WTC11 (cell line): ENCODE measurements at regions not wholly inside any gene's neighbourhood (a gene's known extent, or its start where the extent isn't known, plus 50 kb on each side); places are given as distances from the start of the nearest gene placed in this dataset.

Source experiments
- ATAC-seq: fragments of 200-7000 bp; cut with Tn5 transposase; 2 replicates; pipeline ENCODE4 v1.10.0; 2021; ENCODE audit warnings: mild to moderate bottlenecking, moderate library complexity
- CTCF ChIA-PET: fragments of 300-600 bp; sonication (Branson Sonifier 250); formaldehyde crosslinking; loops from one replicate; lab custom pipeline; 2021; ENCODE audit warnings: antibody characterized with exemption; lab: Charles Lee
- POLR2A ChIA-PET: fragments of 350-600 bp; sonication (Branson Sonifier 250); formaldehyde crosslinking; loops from one replicate; lab custom pipeline; 2021; ENCODE audit warnings: antibody characterized with exemption; lab: Charles Lee
- DNase-seq: peaks from one replicate; pipeline ENCODE4 v3.0.0; 2021; ENCODE audit warnings: low spot score
- H3K27ac Mint-ChIP-seq: 2 replicates; pipeline ENCODE4 v1.8.0; 2021; ENCODE audit warnings: mixed read lengths
- H3K27me3 Mint-ChIP-seq: 2 replicates; pipeline ENCODE4 v1.8.0; 2021; ENCODE audit warnings: low read depth, mild to moderate bottlenecking, moderate library complexity, mixed read lengths
- H3K36me3 Mint-ChIP-seq: 2 replicates; pipeline ENCODE4 v1.8.0; 2021; ENCODE audit warnings: mixed read lengths
- H3K4me1 Mint-ChIP-seq: 2 replicates; pipeline ENCODE4 v1.8.0; 2022; ENCODE audit warnings: mixed read lengths
- H3K4me3 Mint-ChIP-seq: 2 replicates; pipeline ENCODE4 v1.8.0; 2021; ENCODE audit warnings: mild to moderate bottlenecking, moderate library complexity, mixed read lengths
- H3K9me3 Mint-ChIP-seq: 2 replicates; pipeline ENCODE4 v1.8.0; 2021; ENCODE audit warnings: mixed read lengths
- ATF1 ChIP-seq: sonication (generic); formaldehyde crosslinking; IDR thresholded peaks from 2 replicates; pipeline ENCODE4 v1.8.1; 2023; ENCODE audit warnings: mild to moderate bottlenecking, moderate library complexity, missing genetic modification reagents
- ESRRA ChIP-seq: sonication (generic); formaldehyde crosslinking; IDR thresholded peaks from 2 replicates; pipeline ENCODE4 v1.8.1; 2022; ENCODE audit warnings: mild to moderate bottlenecking, missing genetic modification reagents, borderline replicate concordance
- FOXJ3 ChIP-seq: sonication (generic); formaldehyde crosslinking; IDR thresholded peaks from 2 replicates; pipeline ENCODE4 v1.9.0; 2021; ENCODE audit warnings: missing genetic modification reagents, mild to moderate bottlenecking, borderline replicate concordance
- JAZF1 ChIP-seq: fragments of 250-450 bp; sonication (Bioruptor Pico); IDR thresholded peaks from 2 replicates; pipeline ENCODE4 v1.9.0; 2021; ENCODE audit warnings: moderate library complexity, mild to moderate bottlenecking, inconsistent platforms
- MXD4 ChIP-seq: fragments of 250-450 bp; sonication (Bioruptor Pico); IDR thresholded peaks from 2 replicates; pipeline ENCODE4 v1.8.0; 2021; ENCODE audit warnings: mild to moderate bottlenecking, moderate library complexity, borderline replicate concordance
- ZNF121 ChIP-seq: sonication (generic); formaldehyde crosslinking; IDR thresholded peaks from 2 replicates; pipeline ENCODE4 v1.8.0; 2023; ENCODE audit warnings: missing genetic modification reagents
- ZNF232 ChIP-seq: sonication (generic); formaldehyde crosslinking; IDR thresholded peaks from 2 replicates; pipeline ENCODE4 v1.8.0; 2022; ENCODE audit warnings: mild to moderate bottlenecking, missing genetic modification reagents
- ZNF396 ChIP-seq: fragments of 250-450 bp; sonication (Bioruptor Pico); IDR thresholded peaks from 2 replicates; pipeline ENCODE4 v1.8.0; 2021; ENCODE audit warnings: mild to moderate bottlenecking, moderate library complexity, borderline replicate concordance
- TF ChIP-seq, protein P1 (sequence below): fragments of 250-450 bp; sonication (Bioruptor Pico); IDR thresholded peaks from 2 replicates; pipeline ENCODE4 v1.9.0; 2021; ENCODE audit warnings: mild to moderate bottlenecking, borderline replicate concordance
- TF ChIP-seq, protein P2 (sequence below): fragments of 250-450 bp; sonication (Bioruptor Pico); IDR thresholded peaks from 2 replicates; pipeline ENCODE4 v1.9.0; 2021; ENCODE audit warnings: mild to moderate bottlenecking
- TF ChIP-seq, protein P3 (sequence below): sonication (generic); formaldehyde crosslinking; conservative IDR thresholded peaks from 2 replicates; pipeline ENCODE4 v1.8.1; 2022; ENCODE audit warnings: mild to moderate bottlenecking, missing genetic modification reagents
- TF ChIP-seq, protein P4 (sequence below): fragments of 250-450 bp; sonication (Bioruptor Pico); conservative IDR thresholded peaks from 2 replicates; pipeline ENCODE4 v1.9.0; 2021; ENCODE audit warnings: mild to moderate bottlenecking
- TF ChIP-seq, protein P5 (sequence below): sonication (generic); formaldehyde crosslinking; IDR thresholded peaks from 2 replicates; pipeline ENCODE4 v1.8.0; 2023; ENCODE audit warnings: mild to moderate bottlenecking, missing genetic modification reagents
- TF ChIP-seq, protein P6 (sequence below): sonication (generic); formaldehyde crosslinking; IDR thresholded peaks from 2 replicates; pipeline ENCODE4 v1.8.0; 2022; ENCODE audit warnings: mild to moderate bottlenecking, missing genetic modification reagents
- TF ChIP-seq, protein P7 (sequence below): sonication (generic); formaldehyde crosslinking; IDR thresholded peaks from 2 replicates; pipeline ENCODE4 v1.8.1; 2022; ENCODE audit warnings: missing genetic modification reagents, borderline replicate concordance
- TF ChIP-seq, protein P8 (sequence below): sonication (generic); formaldehyde crosslinking; IDR thresholded peaks from 2 replicates; pipeline ENCODE4 v1.8.0; 2022; ENCODE audit warnings: mild to moderate bottlenecking, missing genetic modification reagents

DNA sequence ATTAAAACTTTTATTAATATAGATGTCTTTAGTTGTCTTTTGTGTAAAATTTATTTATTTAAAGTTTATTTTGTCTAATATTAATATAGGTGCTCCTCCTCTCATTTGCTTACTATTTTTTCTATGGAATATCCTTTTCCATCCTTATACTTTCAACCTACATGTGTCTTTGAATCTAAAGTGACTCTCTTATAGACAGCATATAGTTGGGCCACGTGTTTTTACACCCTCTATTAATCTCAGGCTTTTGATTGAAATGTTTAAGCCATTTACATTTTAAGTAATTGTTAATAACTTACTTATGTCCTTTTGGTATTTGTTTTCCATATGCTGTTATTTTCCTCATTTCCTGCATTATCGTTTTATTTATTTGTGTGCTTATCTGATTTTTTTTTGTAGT is 74.4 kb upstream of the LRFN5 start (continued):
- TF ChIP-seq, protein P1, sequence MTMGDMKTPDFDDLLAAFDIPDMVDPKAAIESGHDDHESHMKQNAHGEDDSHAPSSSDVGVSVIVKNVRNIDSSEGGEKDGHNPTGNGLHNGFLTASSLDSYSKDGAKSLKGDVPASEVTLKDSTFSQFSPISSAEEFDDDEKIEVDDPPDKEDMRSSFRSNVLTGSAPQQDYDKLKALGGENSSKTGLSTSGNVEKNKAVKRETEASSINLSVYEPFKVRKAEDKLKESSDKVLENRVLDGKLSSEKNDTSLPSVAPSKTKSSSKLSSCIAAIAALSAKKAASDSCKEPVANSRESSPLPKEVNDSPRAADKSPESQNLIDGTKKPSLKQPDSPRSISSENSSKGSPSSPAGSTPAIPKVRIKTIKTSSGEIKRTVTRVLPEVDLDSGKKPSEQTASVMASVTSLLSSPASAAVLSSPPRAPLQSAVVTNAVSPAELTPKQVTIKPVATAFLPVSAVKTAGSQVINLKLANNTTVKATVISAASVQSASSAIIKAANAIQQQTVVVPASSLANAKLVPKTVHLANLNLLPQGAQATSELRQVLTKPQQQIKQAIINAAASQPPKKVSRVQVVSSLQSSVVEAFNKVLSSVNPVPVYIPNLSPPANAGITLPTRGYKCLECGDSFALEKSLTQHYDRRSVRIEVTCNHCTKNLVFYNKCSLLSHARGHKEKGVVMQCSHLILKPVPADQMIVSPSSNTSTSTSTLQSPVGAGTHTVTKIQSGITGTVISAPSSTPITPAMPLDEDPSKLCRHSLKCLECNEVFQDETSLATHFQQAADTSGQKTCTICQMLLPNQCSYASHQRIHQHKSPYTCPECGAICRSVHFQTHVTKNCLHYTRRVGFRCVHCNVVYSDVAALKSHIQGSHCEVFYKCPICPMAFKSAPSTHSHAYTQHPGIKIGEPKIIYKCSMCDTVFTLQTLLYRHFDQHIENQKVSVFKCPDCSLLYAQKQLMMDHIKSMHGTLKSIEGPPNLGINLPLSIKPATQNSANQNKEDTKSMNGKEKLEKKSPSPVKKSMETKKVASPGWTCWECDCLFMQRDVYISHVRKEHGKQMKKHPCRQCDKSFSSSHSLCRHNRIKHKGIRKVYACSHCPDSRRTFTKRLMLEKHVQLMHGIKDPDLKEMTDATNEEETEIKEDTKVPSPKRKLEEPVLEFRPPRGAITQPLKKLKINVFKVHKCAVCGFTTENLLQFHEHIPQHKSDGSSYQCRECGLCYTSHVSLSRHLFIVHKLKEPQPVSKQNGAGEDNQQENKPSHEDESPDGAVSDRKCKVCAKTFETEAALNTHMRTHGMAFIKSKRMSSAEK (CRISPR knock-in tag) = no peak
- TF ChIP-seq, protein P2, sequence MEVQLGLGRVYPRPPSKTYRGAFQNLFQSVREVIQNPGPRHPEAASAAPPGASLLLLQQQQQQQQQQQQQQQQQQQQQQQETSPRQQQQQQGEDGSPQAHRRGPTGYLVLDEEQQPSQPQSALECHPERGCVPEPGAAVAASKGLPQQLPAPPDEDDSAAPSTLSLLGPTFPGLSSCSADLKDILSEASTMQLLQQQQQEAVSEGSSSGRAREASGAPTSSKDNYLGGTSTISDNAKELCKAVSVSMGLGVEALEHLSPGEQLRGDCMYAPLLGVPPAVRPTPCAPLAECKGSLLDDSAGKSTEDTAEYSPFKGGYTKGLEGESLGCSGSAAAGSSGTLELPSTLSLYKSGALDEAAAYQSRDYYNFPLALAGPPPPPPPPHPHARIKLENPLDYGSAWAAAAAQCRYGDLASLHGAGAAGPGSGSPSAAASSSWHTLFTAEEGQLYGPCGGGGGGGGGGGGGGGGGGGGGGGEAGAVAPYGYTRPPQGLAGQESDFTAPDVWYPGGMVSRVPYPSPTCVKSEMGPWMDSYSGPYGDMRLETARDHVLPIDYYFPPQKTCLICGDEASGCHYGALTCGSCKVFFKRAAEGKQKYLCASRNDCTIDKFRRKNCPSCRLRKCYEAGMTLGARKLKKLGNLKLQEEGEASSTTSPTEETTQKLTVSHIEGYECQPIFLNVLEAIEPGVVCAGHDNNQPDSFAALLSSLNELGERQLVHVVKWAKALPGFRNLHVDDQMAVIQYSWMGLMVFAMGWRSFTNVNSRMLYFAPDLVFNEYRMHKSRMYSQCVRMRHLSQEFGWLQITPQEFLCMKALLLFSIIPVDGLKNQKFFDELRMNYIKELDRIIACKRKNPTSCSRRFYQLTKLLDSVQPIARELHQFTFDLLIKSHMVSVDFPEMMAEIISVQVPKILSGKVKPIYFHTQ (CRISPR knock-in tag) = no peak
- TF ChIP-seq, protein P3, sequence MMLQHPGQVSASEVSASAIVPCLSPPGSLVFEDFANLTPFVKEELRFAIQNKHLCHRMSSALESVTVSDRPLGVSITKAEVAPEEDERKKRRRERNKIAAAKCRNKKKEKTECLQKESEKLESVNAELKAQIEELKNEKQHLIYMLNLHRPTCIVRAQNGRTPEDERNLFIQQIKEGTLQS (CRISPR knock-in tag) = no peak
- TF ChIP-seq ATF1 (CRISPR knock-in tag) (no peak), ZNF232 (no peak)

DNA sequence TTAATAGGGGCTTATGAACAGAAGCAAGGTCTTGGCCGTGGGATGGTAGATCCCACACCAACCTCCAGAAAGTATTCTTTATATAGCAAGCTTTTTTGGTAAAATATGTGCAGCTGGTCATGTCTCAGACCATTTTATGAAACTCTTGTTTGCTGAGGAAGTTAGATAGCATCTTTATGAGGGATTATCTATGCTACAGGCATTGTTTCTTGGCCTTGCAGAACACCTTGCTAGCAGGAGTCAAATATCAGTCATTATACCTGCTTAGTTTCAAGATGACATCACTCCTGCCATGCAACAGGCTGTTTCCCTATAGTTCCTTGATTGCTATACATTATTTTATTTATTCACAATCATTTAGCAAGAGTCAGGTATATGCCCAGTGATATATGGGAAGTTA is 84.8 kb upstream of the LRFN5 start:
- Mint-ChIP-seq H3K4me1 (peaks cover 53% of the 10 kb centered on the region), H3K9me3 (peaks cover 29% of the 10 kb centered on the region)
- TF ChIP-seq ZNF396 (CRISPR knock-in tag) (no peak), ESRRA (CRISPR knock-in tag) (no peak), JAZF1 (CRISPR knock-in tag) (no peak), MXD4 (CRISPR knock-in tag) (no peak), ZNF121 (no peak), FOXJ3 (CRISPR knock-in tag) (no peak)
- TF ChIP-seq, protein P4, sequence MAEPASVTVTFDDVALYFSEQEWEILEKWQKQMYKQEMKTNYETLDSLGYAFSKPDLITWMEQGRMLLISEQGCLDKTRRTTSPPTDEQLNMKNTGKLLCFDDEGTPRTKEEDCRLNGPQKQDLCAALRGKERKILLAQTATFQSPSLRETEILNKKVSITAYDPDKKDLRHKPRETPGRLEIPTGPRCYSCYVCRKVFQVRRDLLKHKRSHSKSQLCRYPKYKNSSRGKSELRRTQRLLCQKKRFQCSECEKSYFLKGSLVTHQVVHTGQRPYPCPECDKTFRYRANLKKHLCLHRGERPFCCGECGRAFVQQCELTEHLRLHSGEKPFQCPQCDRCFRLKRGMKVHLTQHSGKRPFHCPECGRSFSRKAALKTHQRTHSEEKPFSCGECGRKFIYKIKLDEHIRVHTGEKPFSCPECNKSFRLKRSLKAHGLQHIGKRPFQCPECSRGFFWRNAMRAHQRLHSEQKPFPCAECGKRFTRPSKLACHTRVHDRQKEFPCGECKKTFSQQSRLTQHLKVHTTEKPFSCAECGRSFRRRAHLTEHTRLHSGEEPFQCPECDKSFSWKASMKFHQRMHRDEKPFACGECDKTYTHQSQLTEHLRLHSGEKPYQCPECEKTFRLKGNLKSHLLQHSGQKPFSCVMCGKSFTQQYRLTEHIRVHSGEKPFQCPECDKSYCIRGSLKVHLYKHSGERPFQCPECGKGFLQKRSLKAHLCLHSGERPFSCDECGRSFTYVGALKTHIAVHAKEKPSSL (CRISPR knock-in tag) = no peak
- TF ChIP-seq, protein P5, sequence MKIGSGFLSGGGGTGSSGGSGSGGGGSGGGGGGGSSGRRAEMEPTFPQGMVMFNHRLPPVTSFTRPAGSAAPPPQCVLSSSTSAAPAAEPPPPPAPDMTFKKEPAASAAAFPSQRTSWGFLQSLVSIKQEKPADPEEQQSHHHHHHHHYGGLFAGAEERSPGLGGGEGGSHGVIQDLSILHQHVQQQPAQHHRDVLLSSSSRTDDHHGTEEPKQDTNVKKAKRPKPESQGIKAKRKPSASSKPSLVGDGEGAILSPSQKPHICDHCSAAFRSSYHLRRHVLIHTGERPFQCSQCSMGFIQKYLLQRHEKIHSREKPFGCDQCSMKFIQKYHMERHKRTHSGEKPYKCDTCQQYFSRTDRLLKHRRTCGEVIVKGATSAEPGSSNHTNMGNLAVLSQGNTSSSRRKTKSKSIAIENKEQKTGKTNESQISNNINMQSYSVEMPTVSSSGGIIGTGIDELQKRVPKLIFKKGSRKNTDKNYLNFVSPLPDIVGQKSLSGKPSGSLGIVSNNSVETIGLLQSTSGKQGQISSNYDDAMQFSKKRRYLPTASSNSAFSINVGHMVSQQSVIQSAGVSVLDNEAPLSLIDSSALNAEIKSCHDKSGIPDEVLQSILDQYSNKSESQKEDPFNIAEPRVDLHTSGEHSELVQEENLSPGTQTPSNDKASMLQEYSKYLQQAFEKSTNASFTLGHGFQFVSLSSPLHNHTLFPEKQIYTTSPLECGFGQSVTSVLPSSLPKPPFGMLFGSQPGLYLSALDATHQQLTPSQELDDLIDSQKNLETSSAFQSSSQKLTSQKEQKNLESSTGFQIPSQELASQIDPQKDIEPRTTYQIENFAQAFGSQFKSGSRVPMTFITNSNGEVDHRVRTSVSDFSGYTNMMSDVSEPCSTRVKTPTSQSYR (CRISPR knock-in tag) = no peak
- TF ChIP-seq, protein P3 (CRISPR knock-in tag) = no peak
- TF ChIP-seq, protein P6, sequence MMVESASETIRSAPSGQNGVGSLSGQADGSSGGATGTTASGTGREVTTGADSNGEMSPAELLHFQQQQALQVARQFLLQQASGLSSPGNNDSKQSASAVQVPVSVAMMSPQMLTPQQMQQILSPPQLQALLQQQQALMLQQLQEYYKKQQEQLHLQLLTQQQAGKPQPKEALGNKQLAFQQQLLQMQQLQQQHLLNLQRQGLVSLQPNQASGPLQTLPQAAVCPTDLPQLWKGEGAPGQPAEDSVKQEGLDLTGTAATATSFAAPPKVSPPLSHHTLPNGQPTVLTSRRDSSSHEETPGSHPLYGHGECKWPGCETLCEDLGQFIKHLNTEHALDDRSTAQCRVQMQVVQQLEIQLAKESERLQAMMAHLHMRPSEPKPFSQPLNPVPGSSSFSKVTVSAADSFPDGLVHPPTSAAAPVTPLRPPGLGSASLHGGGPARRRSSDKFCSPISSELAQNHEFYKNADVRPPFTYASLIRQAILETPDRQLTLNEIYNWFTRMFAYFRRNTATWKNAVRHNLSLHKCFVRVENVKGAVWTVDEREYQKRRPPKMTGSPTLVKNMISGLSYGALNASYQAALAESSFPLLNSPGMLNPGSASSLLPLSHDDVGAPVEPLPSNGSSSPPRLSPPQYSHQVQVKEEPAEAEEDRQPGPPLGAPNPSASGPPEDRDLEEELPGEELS = no peak
- TF ChIP-seq, protein P7, sequence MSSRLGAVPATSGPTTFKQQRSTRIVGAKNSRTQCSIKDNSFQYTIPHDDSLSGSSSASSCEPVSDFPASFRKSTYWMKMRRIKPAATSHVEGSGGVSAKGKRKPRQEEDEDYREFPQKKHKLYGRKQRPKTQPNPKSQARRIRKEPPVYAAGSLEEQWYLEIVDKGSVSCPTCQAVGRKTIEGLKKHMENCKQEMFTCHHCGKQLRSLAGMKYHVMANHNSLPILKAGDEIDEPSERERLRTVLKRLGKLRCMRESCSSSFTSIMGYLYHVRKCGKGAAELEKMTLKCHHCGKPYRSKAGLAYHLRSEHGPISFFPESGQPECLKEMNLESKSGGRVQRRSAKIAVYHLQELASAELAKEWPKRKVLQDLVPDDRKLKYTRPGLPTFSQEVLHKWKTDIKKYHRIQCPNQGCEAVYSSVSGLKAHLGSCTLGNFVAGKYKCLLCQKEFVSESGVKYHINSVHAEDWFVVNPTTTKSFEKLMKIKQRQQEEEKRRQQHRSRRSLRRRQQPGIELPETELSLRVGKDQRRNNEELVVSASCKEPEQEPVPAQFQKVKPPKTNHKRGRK (CRISPR knock-in tag) = no peak
- TF ChIP-seq, protein P8, sequence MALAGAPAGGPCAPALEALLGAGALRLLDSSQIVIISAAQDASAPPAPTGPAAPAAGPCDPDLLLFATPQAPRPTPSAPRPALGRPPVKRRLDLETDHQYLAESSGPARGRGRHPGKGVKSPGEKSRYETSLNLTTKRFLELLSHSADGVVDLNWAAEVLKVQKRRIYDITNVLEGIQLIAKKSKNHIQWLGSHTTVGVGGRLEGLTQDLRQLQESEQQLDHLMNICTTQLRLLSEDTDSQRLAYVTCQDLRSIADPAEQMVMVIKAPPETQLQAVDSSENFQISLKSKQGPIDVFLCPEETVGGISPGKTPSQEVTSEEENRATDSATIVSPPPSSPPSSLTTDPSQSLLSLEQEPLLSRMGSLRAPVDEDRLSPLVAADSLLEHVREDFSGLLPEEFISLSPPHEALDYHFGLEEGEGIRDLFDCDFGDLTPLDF = no peak

More for the DNA sequence above, 84.8 kb upstream of the LRFN5 start:
- DNase-seq (no peak), ATAC-seq (no peak)
- no peak overlapping the region for H3K27ac Mint-ChIP-seq
- no peaks in the 10 kb centered on the region for H3K27me3 Mint-ChIP-seq
- ChIA-PET CTCF (no interaction called here), POLR2A (no interaction called here)
- H3K4me3 Mint-ChIP-seq = no peak overlapping the region
- H3K36me3 Mint-ChIP-seq = peaks cover 32% of the 10 kb centered on the region
